Osteoblast (primary cell): ENCODE measurements at regions not wholly inside any gene's neighbourhood (a gene's known extent, or its start where the extent isn't known, plus 50 kb on each side); places are given as distances from the start of the nearest gene placed in this dataset.
A peak's percentile ranks its signal among the peaks of the same experiment; 100 is the strongest.

Source experiments
- DNase-seq: peaks from one replicate; pipeline ENCODE4 v3.0.0; 2011; ENCODE audit warnings: low spot score, mixed read lengths; ENCODE audit not compliant: insufficient read length; ENCODE audit errors: missing footprints
- H2AFZ ChIP-seq: 2 replicates; pipeline ENCODE4 v1.6.0; 2011; ENCODE audit warnings: mild to moderate bottlenecking, low read length
- H3K27ac ChIP-seq: 2 replicates; pipeline ENCODE4 v1.5.1; 2011; ENCODE audit warnings: mild to moderate bottlenecking, low read depth, low read length, moderate library complexity
- H3K27me3 ChIP-seq: 2 replicates; pipeline ENCODE4 v1.6.0; 2012; ENCODE audit warnings: mild to moderate bottlenecking, control low read depth, inconsistent platforms, low read length, moderate library complexity; ENCODE audit not compliant: insufficient read depth
- H3K36me3 ChIP-seq: 2 replicates; pipeline ENCODE4 v1.5.1; 2011; ENCODE audit warnings: mild to moderate bottlenecking, low read length, control low read depth, moderate library complexity; ENCODE audit not compliant: insufficient read depth
- H3K4me1 ChIP-seq: 2 replicates; pipeline ENCODE4 v1.5.1; 2011; ENCODE audit warnings: mild to moderate bottlenecking, low read length, control low read depth, moderate library complexity; ENCODE audit not compliant: insufficient read depth
- H3K4me2 ChIP-seq: 2 replicates; pipeline ENCODE4 v1.6.0; 2011; ENCODE audit warnings: mild to moderate bottlenecking, low read length; ENCODE audit not compliant: insufficient read depth
- H3K4me3 ChIP-seq: fragments of 200-600 bp; sonication (generic); 3 replicates; pipeline ENCODE4 v1.5.1; 2012; ENCODE audit warnings: mild to moderate bottlenecking, low read length, inconsistent platforms; ENCODE audit not compliant: insufficient read depth
- H3K79me2 ChIP-seq: 2 replicates; pipeline ENCODE4 v1.6.0; 2012; ENCODE audit warnings: mild to moderate bottlenecking, low read length, control low read depth, inconsistent platforms; ENCODE audit not compliant: insufficient read depth
- H3K9me3 ChIP-seq: 2 replicates; pipeline ENCODE4 v1.5.1; 2011; ENCODE audit warnings: low read depth, low read length, control low read depth
- H4K20me1 ChIP-seq: 2 replicates; pipeline ENCODE4 v1.6.0; 2012; ENCODE audit warnings: mild to moderate bottlenecking, low read length, control low read depth; ENCODE audit not compliant: insufficient read depth
- TF ChIP-seq, protein P1 (sequence below): IDR thresholded peaks from 2 replicates; pipeline ENCODE4 v1.5.1; 2011; ENCODE audit warnings: mild to moderate bottlenecking, low read depth, low read length, moderate library complexity; ENCODE audit errors: extremely low read depth

DNA sequence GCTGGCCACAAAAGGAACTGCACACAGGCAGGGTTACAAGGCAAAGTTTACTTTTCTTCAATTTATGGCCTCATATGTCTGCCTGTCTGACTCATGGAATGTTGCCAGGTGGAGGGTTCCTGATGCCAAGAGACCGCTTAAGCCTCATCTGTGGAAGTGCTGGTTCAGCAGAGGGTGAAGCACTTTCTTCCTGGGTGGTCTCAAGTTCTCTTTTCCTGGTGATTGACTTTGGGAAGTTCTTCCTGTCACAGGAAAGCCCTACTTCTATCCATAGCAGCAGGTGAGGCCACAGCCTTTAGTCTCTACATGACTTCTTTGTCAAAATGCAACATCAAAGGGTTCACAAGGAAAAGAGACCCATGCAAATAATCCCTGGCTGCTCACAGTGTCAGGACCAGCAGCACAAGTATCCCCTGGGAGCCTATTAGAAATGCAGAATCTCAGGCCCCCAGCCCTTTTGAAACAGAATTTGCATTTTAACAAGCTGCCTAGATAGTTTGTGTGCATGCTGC is 81.4 kb upstream of the IGFBP7 start:
- TF ChIP-seq, protein P1, sequence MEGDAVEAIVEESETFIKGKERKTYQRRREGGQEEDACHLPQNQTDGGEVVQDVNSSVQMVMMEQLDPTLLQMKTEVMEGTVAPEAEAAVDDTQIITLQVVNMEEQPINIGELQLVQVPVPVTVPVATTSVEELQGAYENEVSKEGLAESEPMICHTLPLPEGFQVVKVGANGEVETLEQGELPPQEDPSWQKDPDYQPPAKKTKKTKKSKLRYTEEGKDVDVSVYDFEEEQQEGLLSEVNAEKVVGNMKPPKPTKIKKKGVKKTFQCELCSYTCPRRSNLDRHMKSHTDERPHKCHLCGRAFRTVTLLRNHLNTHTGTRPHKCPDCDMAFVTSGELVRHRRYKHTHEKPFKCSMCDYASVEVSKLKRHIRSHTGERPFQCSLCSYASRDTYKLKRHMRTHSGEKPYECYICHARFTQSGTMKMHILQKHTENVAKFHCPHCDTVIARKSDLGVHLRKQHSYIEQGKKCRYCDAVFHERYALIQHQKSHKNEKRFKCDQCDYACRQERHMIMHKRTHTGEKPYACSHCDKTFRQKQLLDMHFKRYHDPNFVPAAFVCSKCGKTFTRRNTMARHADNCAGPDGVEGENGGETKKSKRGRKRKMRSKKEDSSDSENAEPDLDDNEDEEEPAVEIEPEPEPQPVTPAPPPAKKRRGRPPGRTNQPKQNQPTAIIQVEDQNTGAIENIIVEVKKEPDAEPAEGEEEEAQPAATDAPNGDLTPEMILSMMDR, result no peak
- Histone ChIP-seq H3K4me2 (no peak overlapping the region), H3K27me3 (peaks cover 6% of the 10 kb centered on the region), H3K79me2 (no peaks in the 10 kb centered on the region), H3K4me1 (no peaks in the 10 kb centered on the region), H3K36me3 (no peaks in the 10 kb centered on the region), H3K4me3 (no peak overlapping the region), H2AFZ (no peak overlapping the region), H3K27ac (no peak overlapping the region), H4K20me1 (no peaks in the 10 kb centered on the region), H3K9me3 (no peaks in the 10 kb centered on the region)
- DNase-seq, result no peak

DNA sequence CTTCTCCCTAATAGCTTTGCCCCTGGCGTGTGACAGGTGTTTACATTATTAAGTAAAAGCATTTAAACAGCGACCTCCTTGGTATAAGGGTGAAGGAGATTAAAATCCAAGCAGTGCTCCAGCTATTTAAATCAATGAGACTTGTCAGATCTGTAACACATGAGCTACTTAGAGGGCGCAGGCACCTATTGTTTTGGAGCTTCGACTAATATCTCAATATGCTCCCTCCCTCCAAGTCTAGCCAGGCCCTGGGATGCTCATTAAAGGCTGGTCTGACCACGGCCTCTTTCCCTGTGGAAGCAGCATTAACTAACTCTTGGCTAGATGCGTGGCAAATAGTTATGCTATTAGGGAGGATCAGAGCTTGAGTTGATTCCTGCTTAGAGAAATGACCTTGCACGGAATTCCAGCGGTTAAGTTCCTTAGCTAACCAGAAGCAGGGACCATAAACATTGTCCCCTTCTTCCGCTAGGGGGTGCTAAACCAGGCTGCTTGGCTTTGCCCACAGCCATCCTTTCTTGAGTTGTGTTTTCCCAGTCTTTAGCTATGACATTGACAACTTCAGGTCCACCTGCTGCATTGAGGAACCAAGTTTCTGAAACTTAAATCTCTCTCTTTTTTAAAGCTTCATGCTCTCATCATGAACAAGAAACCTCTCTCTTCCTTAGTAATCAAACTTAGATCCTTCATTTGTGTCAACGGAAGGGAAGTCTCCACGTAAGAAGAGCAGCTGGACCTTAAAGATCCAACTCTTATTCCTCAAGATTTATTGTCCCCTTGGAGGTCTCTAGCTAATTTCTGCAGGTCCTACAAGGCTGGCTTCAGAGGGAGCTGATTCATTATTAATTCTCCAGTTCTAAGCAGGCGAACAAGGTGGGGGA is 80.7 kb upstream of the IGFBP7 start:
- H4K20me1 ChIP-seq, result no peaks in the 10 kb centered on the region
- H3K4me1 ChIP-seq, result no peaks in the 10 kb centered on the region
- H3K4me3 ChIP-seq, result no peak overlapping the region
- no peaks in the 10 kb centered on the region for H3K36me3 ChIP-seq
- no peaks in the 10 kb centered on the region for H3K9me3 ChIP-seq
- no peak for DNase-seq
- H2AFZ ChIP-seq, result no peak overlapping the region
- H3K4me2 ChIP-seq, result no peak overlapping the region
- H3K79me2 ChIP-seq, result no peaks in the 10 kb centered on the region
- peaks cover 6% of the 10 kb centered on the region for H3K27me3 ChIP-seq
- TF ChIP-seq, protein P1, result peak; percentile 71
- H3K27ac ChIP-seq, result no peak overlapping the region

DNA sequence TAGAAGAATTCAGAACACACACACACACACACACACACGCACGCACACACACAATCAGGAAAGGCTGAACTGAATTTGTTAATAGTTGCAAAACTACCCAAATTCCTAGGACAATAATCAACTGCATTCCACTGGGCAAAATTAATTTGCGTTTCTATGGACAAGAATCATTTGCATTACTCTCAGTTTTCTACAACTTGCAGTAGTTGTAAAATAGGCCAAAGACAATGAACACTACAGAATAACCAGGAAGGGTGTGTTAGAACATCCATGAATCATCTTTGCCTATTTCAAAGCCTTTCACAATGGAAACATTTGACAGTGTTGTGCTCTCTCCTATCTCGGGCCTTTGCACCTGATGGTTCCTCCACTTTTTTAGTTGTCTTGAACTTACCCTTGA is 77.1 kb upstream of the IGFBP7 start:
- Histone ChIP-seq H3K4me3 (no peak overlapping the region), H3K79me2 (no peaks in the 10 kb centered on the region), H3K4me1 (no peaks in the 10 kb centered on the region), H2AFZ (no peak overlapping the region), H4K20me1 (no peaks in the 10 kb centered on the region), H3K27ac (no peak overlapping the region), H3K4me2 (no peak overlapping the region), H3K27me3 (no peaks in the 10 kb centered on the region), H3K36me3 (no peaks in the 10 kb centered on the region), H3K9me3 (no peaks in the 10 kb centered on the region)
- TF ChIP-seq, protein P1, result no peak
- DNase-seq, result no peak

DNA sequence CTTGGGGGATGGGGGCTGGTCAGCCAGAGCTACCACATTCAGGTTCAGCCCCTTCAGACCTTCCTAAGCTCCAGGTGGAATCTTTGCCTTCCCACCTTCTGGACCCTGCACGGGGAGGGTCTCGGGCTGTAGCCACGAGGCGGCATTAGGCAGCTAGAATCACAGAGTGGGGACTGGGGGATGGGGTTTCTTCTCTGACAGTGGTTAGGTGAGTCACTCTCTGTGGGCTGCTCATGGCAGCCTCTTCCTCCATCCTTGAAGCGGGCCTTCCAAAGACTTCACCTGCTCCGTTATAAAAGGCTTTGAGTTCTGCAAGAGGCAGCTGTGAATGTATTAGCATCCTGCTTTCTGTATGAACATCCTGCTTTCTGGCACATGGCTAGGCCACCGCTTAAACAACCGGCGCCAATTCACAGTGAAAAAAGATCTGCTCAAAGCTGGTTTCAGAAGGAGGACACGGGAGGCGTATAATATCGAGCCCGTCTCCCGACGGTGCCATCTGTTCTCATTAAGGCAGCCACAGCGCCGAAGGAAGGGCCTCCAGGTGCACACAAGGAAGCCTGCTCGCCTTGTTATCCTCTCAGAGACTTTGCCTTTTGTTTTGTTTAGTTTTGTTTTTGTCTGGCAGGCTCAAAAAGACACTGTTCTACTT is 74.3 kb upstream of the IGFBP7 start:
- Histone ChIP-seq H3K4me1 (no peaks in the 10 kb centered on the region), H3K4me2 (no peak overlapping the region), H3K36me3 (no peaks in the 10 kb centered on the region), H3K27me3 (no peaks in the 10 kb centered on the region), H3K27ac (no peak overlapping the region), H3K79me2 (no peaks in the 10 kb centered on the region), H2AFZ (no peak overlapping the region), H3K4me3 (no peak overlapping the region), H4K20me1 (no peaks in the 10 kb centered on the region), H3K9me3 (no peaks in the 10 kb centered on the region)
- TF ChIP-seq, protein P1, result no peak
- DNase-seq, result no peak
